SK-N-MC (cell line): ENCODE measurements at regions not wholly inside any gene's neighbourhood (a gene's known extent, or its start where the extent isn't known, plus 50 kb on each side); places are given as distances from the start of the nearest gene placed in this dataset.

Experiments used
- EZH2 ChIP-seq: fragments of 200-600 bp; sonication (generic); IDR thresholded peaks from one replicate; pipeline ENCODE4 v1.6.1; 2017; ENCODE audit warnings: antibody characterized with exemption
- POLR2AphosphoS5 ChIP-seq: IDR thresholded peaks from 2 replicates; pipeline ENCODE4 v1.6.1; 2012; ENCODE audit warnings: mild to moderate bottlenecking, low read depth, low read length, borderline replicate concordance

DNA sequence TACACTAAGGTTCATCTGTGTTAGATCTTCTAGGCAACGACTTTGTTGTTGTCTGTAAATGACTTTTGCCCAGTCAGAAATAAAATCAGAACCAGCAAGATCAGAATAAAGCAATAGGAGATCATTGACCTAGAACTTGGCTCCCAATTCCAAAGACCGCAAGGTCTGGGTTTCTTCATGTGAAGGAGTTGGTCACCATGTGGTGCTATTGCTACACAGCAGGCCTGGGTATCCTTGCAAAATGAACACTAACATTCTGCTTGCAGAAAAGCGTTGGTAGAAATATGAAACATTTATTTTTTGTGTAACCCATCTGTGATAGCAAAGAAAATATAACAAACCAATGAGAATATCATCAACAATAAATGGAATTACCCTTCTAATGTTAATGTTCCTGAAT is 831.0 kb downstream of the NXPH1 start:
- no peak for TF ChIP-seq POLR2AphosphoS5
- TF ChIP-seq EZH2, result no peak
